GM18511 (cell line): ENCODE measurements at regions not wholly inside any gene's neighbourhood (a gene's known extent, or its start where the extent isn't known, plus 50 kb on each side); places are given as distances from the start of the nearest gene placed in this dataset.

Experiments used
- ATAC-seq: cut with Tn5 transposase; IDR thresholded peaks from one replicate; pipeline ENCODE4 v1.9.1; 2021; ENCODE audit warnings: mild to moderate bottlenecking, moderate library complexity; ENCODE audit not compliant: unreplicated experiment

GRCh38 chr12:127257366-127257935 lies 1009.5 kb upstream of the TMEM132C start:
- no peak for ATAC-seq

- ATAC-seq = no peak
Observed at GRCh38 chr12:127260531-127260930, 1006.4 kb upstream of the TMEM132C start.

- no peak for ATAC-seq
Observed at GRCh38 chr12:127260999-127261398, 1006.0 kb upstream of the TMEM132C start.

GRCh38 chr12:127262615-127263014 lies 1004.4 kb upstream of the TMEM132C start:
- ATAC-seq = no peak

GRCh38 chr12:127263621-127264020 lies 1003.3 kb upstream of the TMEM132C start:
- ATAC-seq = no peak

GRCh38 chr12:127267128-127267527 lies 999.8 kb upstream of the TMEM132C start:
- no peak for ATAC-seq

GRCh38 chr12:127268213-127268612 lies 998.8 kb upstream of the TMEM132C start:
- ATAC-seq = no peak

GRCh38 chr12:127268706-127269425 lies 998.1 kb upstream of the TMEM132C start:
- ATAC-seq = no peak

- ATAC-seq = no peak
Observed at GRCh38 chr12:127270193-127270592, 996.8 kb upstream of the TMEM132C start.

- no peak for ATAC-seq
Observed at GRCh38 chr12:127271776-127272175, 995.2 kb upstream of the TMEM132C start.

- no peak for ATAC-seq
Observed at GRCh38 chr12:127272864-127273263, 994.1 kb upstream of the TMEM132C start.

GRCh38 chr12:127273626-127274025 lies 993.3 kb upstream of the TMEM132C start:
- ATAC-seq = no peak

GRCh38 chr12:127275416-127275815 lies 991.6 kb upstream of the TMEM132C start:
- ATAC-seq = no peak

GRCh38 chr12:127277882-127278281 lies 989.1 kb upstream of the TMEM132C start:
- peak; percentile 63 for ATAC-seq

- no peak for ATAC-seq
Observed at GRCh38 chr12:127278351-127278750, 988.6 kb upstream of the TMEM132C start.

GRCh38 chr12:127280393-127281275 lies 986.3 kb upstream of the TMEM132C start:
- peak; percentile 61 for ATAC-seq

- ATAC-seq = no peak
Observed at GRCh38 chr12:127282786-127283565, 984.0 kb upstream of the TMEM132C start.

- ATAC-seq = no peak
Observed at GRCh38 chr12:127284021-127284420, 982.9 kb upstream of the TMEM132C start.

- no peak for ATAC-seq
Observed at GRCh38 chr12:127284870-127285431, 982.0 kb upstream of the TMEM132C start.

GRCh38 chr12:127286281-127286680 lies 980.7 kb upstream of the TMEM132C start:
- ATAC-seq = no peak

GRCh38 chr12:127287256-127287655 lies 979.7 kb upstream of the TMEM132C start:
- ATAC-seq = no peak
